A549 (cell line): ENCODE measurements at regions not wholly inside any gene's neighbourhood (a gene's known extent, or its start where the extent isn't known, plus 50 kb on each side); places are given as distances from the start of the nearest gene placed in this dataset.

Experiments
- CHD4 ChIP-seq: fragments of 200-600 bp; sonication (generic); IDR thresholded peaks from 2 replicates; pipeline ENCODE4 v1.6.1; 2016; ENCODE audit warnings: antibody characterized with exemption, mild to moderate bottlenecking, borderline replicate concordance
- CTCF ChIP-seq: fragments of >200 bp; sonication (Bioruptor Twin); formaldehyde crosslinking; IDR thresholded peaks from 3 replicates; pipeline ENCODE4 v1.5.1; 2016
- JUN ChIP-seq, 2 experiments: fragments of >200 bp; sonication (Bioruptor Twin); formaldehyde crosslinking; IDR thresholded peaks; 2 replicates in 1 of 2; 3 replicates in 1 of 2; pipeline ENCODE4 v1.6.1; 2016 to 2017
- JUNB ChIP-seq: fragments of >200 bp; sonication (Bioruptor Twin); formaldehyde crosslinking; IDR thresholded peaks from 2 replicates; pipeline ENCODE4 v1.6.1; 2016
- NR3C1 ChIP-seq: fragments of >200 bp; sonication (Bioruptor Twin); formaldehyde crosslinking; IDR thresholded peaks from 3 replicates; pipeline ENCODE4 v1.6.1; 2017
- POLR2A ChIP-seq: IDR thresholded peaks from 2 replicates; pipeline ENCODE4 v1.6.1; 2012; ENCODE audit warnings: mild to moderate bottlenecking, low read length
- RCOR1 ChIP-seq: fragments of 150-350 bp; IDR thresholded peaks from 2 replicates; pipeline ENCODE4 v1.6.1; 2014; ENCODE audit warnings: antibody characterized with exemption, low read length, low read depth
- ZC3H11A ChIP-seq: fragments of 450-650 bp; IDR thresholded peaks from 2 replicates; pipeline ENCODE4 v1.6.1; 2014; ENCODE audit warnings: antibody characterized with exemption, mild to moderate bottlenecking

- no peak for TF ChIP-seq CTCF
- TF ChIP-seq POLR2A: no peak
- TF ChIP-seq JUNB: no peak
- TF ChIP-seq CHD4: no peak
- TF ChIP-seq NR3C1: no peak
- TF ChIP-seq ZC3H11A: no peak
- no peak for TF ChIP-seq JUN (IDR thresholded peaks at IDR 0.05)
- no peak for TF ChIP-seq RCOR1
These were observed 564.2 kb downstream of the TFAP2B start for GRCh38 chr6:51382847-51383246.
